ENCODE measurements at regions not wholly inside any gene's neighbourhood (a gene's known extent, or its start where the extent isn't known, plus 50 kb on each side); places are given as distances from the start of the nearest gene placed in this dataset.

- WGBS, result 100% methylated on average over 1 of the region's 2 CpGs
- no peaks in the 10 kb centered on the region for H3K4me1 ChIP-seq (ENCODE audit: insufficient read depth, low read length)
- H3K4me3 ChIP-seq (ENCODE audit: low read length), result no peak overlapping the region
- H3K27me3 ChIP-seq (ENCODE audit: insufficient read depth, low read length), result no peaks in the 10 kb centered on the region
- H3K27ac ChIP-seq (ENCODE audit: low read depth, low read length), result no peak overlapping the region
- H3K36me3 ChIP-seq (ENCODE audit: insufficient read depth, low read length), result no peaks in the 10 kb centered on the region
- H3K9me3 ChIP-seq (ENCODE audit: insufficient read depth, low read depth, low read length), result no peaks in the 10 kb centered on the region
- H3K9ac ChIP-seq (ENCODE audit: low read depth, low read length), result no peak overlapping the region
Measured at GRCh38 chr3:23146163-23146562, 57.0 kb upstream of the UBE2E2 start.

DNA sequence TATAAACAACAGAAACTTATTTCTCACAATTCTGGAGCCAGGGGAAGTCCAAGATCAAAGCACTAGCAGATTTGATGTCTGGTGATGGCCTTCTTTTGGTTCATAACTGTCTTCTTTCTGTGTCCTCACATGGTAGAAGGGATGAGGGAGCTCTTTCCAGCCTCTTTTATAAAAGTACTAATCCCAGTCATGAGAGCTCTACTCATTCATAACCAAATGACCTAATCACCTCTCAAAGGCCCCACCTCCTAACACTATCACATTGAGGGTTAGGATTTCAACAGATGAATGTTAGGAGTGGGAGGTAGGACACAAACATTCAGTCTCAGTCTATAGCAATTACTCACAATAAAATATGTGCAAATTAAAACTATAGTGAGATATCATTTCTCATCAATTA is 50.1 kb upstream of the UBE2E2 start:
- Histone ChIP-seq H3K4me1 (ENCODE audit: insufficient read depth, low read length) (0 out of 2 replicates have a peak, but pooled peaks cover 6% of the 10 kb centered on the region), H3K27me3 (ENCODE audit: insufficient read depth, low read length) (no peaks in the 10 kb centered on the region), H3K9me3 (ENCODE audit: insufficient read depth, low read depth, low read length) (no peaks in the 10 kb centered on the region), H3K27ac (ENCODE audit: low read depth, low read length) (no peak overlapping the region), H3K36me3 (ENCODE audit: insufficient read depth, low read length) (no peaks in the 10 kb centered on the region), H3K4me3 (ENCODE audit: low read length) (no peak overlapping the region), H3K9ac (ENCODE audit: low read depth, low read length) (no peak overlapping the region)
